ENCODE measurements at regions not wholly inside any gene's neighbourhood (a gene's known extent, or its start where the extent isn't known, plus 50 kb on each side); places are given as distances from the start of the nearest gene placed in this dataset.

GRCh38 chr4:58646126-58646525, 1535.9 kb upstream of the IGFBP7 start:
- DNase-seq, result no peak
- TF ChIP-seq GATA1 (IDR thresholded peaks at IDR 0.05; ENCODE audit: low read depth, low read length), result no peak
- TF ChIP-seq POLR2A (IDR thresholded peaks at IDR 0.05; ENCODE audit: low read length), result no peak

- no peak for TF ChIP-seq GATA1 (IDR thresholded peaks at IDR 0.05; ENCODE audit: low read depth, low read length)
- TF ChIP-seq POLR2A (IDR thresholded peaks at IDR 0.05; ENCODE audit: low read length), result no peak
These were observed 1534.4 kb upstream of the IGFBP7 start for GRCh38 chr4:58644549-58644948.

GRCh38 chr4:58636381-58636780, 1526.2 kb upstream of the IGFBP7 start:
- TF ChIP-seq POLR2A (IDR thresholded peaks at IDR 0.05; ENCODE audit: low read length) (no peak), GATA1 (IDR thresholded peaks at IDR 0.05; ENCODE audit: low read depth, low read length) (no peak)

More at GRCh38 chr4:58644549-58644948, 1534.4 kb upstream of the IGFBP7 start:
- DNase-seq, result no peak

GRCh38 chr4:58617226-58617625, 1507.0 kb upstream of the IGFBP7 start:
- no peak for TF ChIP-seq GATA1 (IDR thresholded peaks at IDR 0.05; ENCODE audit: low read depth, low read length)
- TF ChIP-seq POLR2A (IDR thresholded peaks at IDR 0.05; ENCODE audit: low read length), result no peak
- no peak for DNase-seq

More at GRCh38 chr4:58636381-58636780, 1526.2 kb upstream of the IGFBP7 start:
- no peak for DNase-seq

- TF ChIP-seq GATA1 (IDR thresholded peaks at IDR 0.05; ENCODE audit: low read depth, low read length) (no peak), POLR2A (IDR thresholded peaks at IDR 0.05; ENCODE audit: low read length) (no peak)
- no peak for DNase-seq
These were observed 1500.8 kb upstream of the IGFBP7 start for GRCh38 chr4:58611012-58611411.

GRCh38 chr4:58606303-58606702, 1496.1 kb upstream of the IGFBP7 start:
- DNase-seq, result no peak
- no peak for TF ChIP-seq POLR2A (IDR thresholded peaks at IDR 0.05; ENCODE audit: low read length)
- no peak for TF ChIP-seq GATA1 (IDR thresholded peaks at IDR 0.05; ENCODE audit: low read depth, low read length)

- no peak for DNase-seq
These were observed 1493.8 kb upstream of the IGFBP7 start for GRCh38 chr4:58603951-58604350.

GRCh38 chr4:58602731-58603359, 1492.7 kb upstream of the IGFBP7 start:
- DNase-seq, result no peak
- TF ChIP-seq POLR2A (IDR thresholded peaks at IDR 0.05; ENCODE audit: low read length) (no peak), GATA1 (IDR thresholded peaks at IDR 0.05; ENCODE audit: low read depth, low read length) (no peak)

More at GRCh38 chr4:58603951-58604350, 1493.8 kb upstream of the IGFBP7 start:
- no peak for TF ChIP-seq GATA1 (IDR thresholded peaks at IDR 0.05; ENCODE audit: low read depth, low read length)
- no peak for TF ChIP-seq POLR2A (IDR thresholded peaks at IDR 0.05; ENCODE audit: low read length)

GRCh38 chr4:58602022-58602421, 1491.8 kb upstream of the IGFBP7 start:
- TF ChIP-seq GATA1 (IDR thresholded peaks at IDR 0.05; ENCODE audit: low read depth, low read length) (no peak), POLR2A (IDR thresholded peaks at IDR 0.05; ENCODE audit: low read length) (no peak)
- DNase-seq, result no peak

- DNase-seq, result no peak
- TF ChIP-seq GATA1 (IDR thresholded peaks at IDR 0.05; ENCODE audit: low read depth, low read length) (no peak), POLR2A (IDR thresholded peaks at IDR 0.05; ENCODE audit: low read length) (no peak)
These were observed 1490.1 kb upstream of the IGFBP7 start for GRCh38 chr4:58600290-58600689.

GRCh38 chr4:58590722-58591121, 1480.5 kb upstream of the IGFBP7 start:
- no peak for DNase-seq
- TF ChIP-seq POLR2A (IDR thresholded peaks at IDR 0.05; ENCODE audit: low read length), result no peak
- no peak for TF ChIP-seq GATA1 (IDR thresholded peaks at IDR 0.05; ENCODE audit: low read depth, low read length)

GRCh38 chr4:58587856-58588255, 1477.7 kb upstream of the IGFBP7 start:
- no peak for DNase-seq
- TF ChIP-seq POLR2A (IDR thresholded peaks at IDR 0.05; ENCODE audit: low read length) (no peak), GATA1 (IDR thresholded peaks at IDR 0.05; ENCODE audit: low read depth, low read length) (no peak)

- DNase-seq, result no peak
- no peak for TF ChIP-seq POLR2A (IDR thresholded peaks at IDR 0.05; ENCODE audit: low read length)
- no peak for TF ChIP-seq GATA1 (IDR thresholded peaks at IDR 0.05; ENCODE audit: low read depth, low read length)
These were observed 1456.1 kb upstream of the IGFBP7 start for GRCh38 chr4:58566260-58566659.

GRCh38 chr4:58564695-58565475, 1454.7 kb upstream of the IGFBP7 start:
- DNase-seq, result no peak
- TF ChIP-seq POLR2A (IDR thresholded peaks at IDR 0.05; ENCODE audit: low read length), result no peak
- no peak for TF ChIP-seq GATA1 (IDR thresholded peaks at IDR 0.05; ENCODE audit: low read depth, low read length)

- TF ChIP-seq POLR2A (IDR thresholded peaks at IDR 0.05; ENCODE audit: low read length) (no peak), GATA1 (IDR thresholded peaks at IDR 0.05; ENCODE audit: low read depth, low read length) (no peak)
- no peak for DNase-seq
These were observed 1451.0 kb upstream of the IGFBP7 start for GRCh38 chr4:58561170-58561569.
